Gastroesophageal sphincter (tissue), 4 donors: ENCODE measurements at regions not wholly inside any gene's neighbourhood (a gene's known extent, or its start where the extent isn't known, plus 50 kb on each side); places are given as distances from the start of the nearest gene placed in this dataset.

ENCODE experiments used
- ATAC-seq: fragments of 150-250 bp; one replicate; pipeline ENCODE4 v1.9.1; 2016; ENCODE audit warnings: mild to moderate bottlenecking, moderate library complexity
- H3K27ac ChIP-seq, 4 donors: fragments of 200-600 bp; sonication (generic) in 3 of 4; 1 replicate in 3 of 4; 2 replicates in 1 of 4; pipeline ENCODE4 v1.5.1; 2016 to 2019
- H3K27me3 ChIP-seq: fragments of 200-600 bp; sonication (generic); one replicate; pipeline ENCODE4 v1.5.1; 2019
- H3K36me3 ChIP-seq, 2 donors: fragments of 200-600 bp; sonication (generic); one replicate each; pipeline ENCODE4 v1.5.1; 2019; ENCODE audit warnings: control low read depth in 1 of 2
- H3K4me1 ChIP-seq, 3 donors: fragments of 200-600 bp; sonication (generic); 1 replicate in 2 of 3; 2 replicates in 1 of 3; pipeline ENCODE4 v1.5.1; 2016 to 2019; ENCODE audit warnings: control low read depth in 2 of 3
- H3K4me3 ChIP-seq, 2 donors: fragments of 200-600 bp; sonication (generic); one replicate each; pipeline ENCODE4 v1.5.1; 2019; ENCODE audit warnings: mild to moderate bottlenecking in 1 of 2, moderate library complexity in 1 of 2
- H3K9me3 ChIP-seq, 3 donors: fragments of 200-600 bp; sonication (generic); one replicate each; pipeline ENCODE4 v1.5.1; 2017 to 2019; ENCODE audit warnings: control low read depth in 2 of 3
- EP300 ChIP-seq: sonication (generic); formaldehyde crosslinking; IDR thresholded peaks from one replicate; pipeline ENCODE4 v1.6.1; 2017; ENCODE audit warnings: antibody characterized with exemption, mild to moderate bottlenecking
- POLR2A ChIP-seq, 2 donors: fragments of 450-650 bp; IDR thresholded peaks; one replicate each; pipeline ENCODE4 v1.6.1; 2017; ENCODE audit warnings: antibody characterized with exemption in 2 of 2, mild to moderate bottlenecking in 2 of 2, moderate library complexity in 1 of 2
- POLR2AphosphoS5 ChIP-seq: sonication (generic); formaldehyde crosslinking; IDR thresholded peaks from one replicate; pipeline ENCODE4 v1.6.1; 2017; ENCODE audit warnings: antibody characterized with exemption
- WGBS, 2 donors: methylation state at CpG; one replicate each; pipeline ENCODE4 v1.1.5; 2018; ENCODE audit warnings: low coverage in 1 of 2; 5-methylcytosine and 5-hydroxymethylcytosine counted together
- TF ChIP-seq, protein P1 (sequence below), 4 experiments: fragments of 200-600 bp in 2 of 4; fragments of 450-650 bp in 2 of 4; sonication (generic) in 1 of 4; IDR thresholded peaks; one replicate each; pipeline ENCODE4 v1.5.1; 2017 to 2019; ENCODE audit warnings: antibody characterized with exemption in 4 of 4, mild to moderate bottlenecking in 2 of 4, moderate library complexity in 2 of 4

DNA sequence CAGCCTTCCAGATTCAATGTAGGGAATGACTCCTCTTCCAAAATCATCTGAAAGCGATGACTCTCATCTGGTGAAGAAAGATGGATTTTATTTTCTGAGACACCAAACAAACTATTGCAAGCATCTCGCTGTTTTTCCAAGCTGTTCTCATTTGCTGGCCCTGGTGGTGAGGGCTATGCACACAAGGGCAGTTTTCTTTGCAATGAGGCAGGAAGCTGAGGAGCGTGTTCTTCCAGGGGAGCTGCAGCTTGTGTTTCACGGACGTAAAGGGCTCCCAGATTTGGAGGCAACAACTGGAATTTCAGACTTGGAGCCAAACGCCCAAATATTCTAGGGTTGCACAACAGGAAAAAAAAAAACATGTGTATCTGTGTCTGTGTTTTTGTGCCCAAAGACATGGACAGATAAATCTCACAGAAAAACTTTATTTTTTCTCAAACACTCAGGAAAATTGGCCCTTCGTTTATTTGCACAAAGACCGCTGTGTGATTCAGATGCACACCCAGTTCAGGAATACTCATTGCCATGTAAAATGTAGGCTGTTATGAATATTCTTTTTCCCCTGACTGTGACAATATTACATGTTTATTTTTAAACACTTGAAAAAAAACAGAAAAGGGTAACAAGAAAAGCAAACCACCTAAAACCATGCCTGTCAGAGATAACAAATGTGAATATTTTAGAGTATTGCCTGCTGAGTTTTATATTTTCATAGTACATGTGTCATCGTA lies 151.3 kb downstream of the GAS1 start:
- Histone ChIP-seq H3K27ac (peak overlapping the region in 3 of 4 donors; percentile 3 to 48 (median 41)), H3K4me1 (peaks cover 0 to 35% (median 3%) of the 10 kb centered on the region in 3 donors), H3K36me3 (no peaks in the 10 kb centered on the region), H3K9me3 (no peaks in the 10 kb centered on the region), H3K4me3 (peak overlapping the region in 1 of 2 donors; percentile 24), H3K27me3 (no peaks in the 10 kb centered on the region)
- WGBS, 2 donors: 42 to 78% methylated on average over 7 to 9 of the region's 9 CpGs
- peak; percentile 92 for ATAC-seq
- TF ChIP-seq POLR2AphosphoS5: no peak
- no peak for TF ChIP-seq EP300
- TF ChIP-seq, protein P1, sequence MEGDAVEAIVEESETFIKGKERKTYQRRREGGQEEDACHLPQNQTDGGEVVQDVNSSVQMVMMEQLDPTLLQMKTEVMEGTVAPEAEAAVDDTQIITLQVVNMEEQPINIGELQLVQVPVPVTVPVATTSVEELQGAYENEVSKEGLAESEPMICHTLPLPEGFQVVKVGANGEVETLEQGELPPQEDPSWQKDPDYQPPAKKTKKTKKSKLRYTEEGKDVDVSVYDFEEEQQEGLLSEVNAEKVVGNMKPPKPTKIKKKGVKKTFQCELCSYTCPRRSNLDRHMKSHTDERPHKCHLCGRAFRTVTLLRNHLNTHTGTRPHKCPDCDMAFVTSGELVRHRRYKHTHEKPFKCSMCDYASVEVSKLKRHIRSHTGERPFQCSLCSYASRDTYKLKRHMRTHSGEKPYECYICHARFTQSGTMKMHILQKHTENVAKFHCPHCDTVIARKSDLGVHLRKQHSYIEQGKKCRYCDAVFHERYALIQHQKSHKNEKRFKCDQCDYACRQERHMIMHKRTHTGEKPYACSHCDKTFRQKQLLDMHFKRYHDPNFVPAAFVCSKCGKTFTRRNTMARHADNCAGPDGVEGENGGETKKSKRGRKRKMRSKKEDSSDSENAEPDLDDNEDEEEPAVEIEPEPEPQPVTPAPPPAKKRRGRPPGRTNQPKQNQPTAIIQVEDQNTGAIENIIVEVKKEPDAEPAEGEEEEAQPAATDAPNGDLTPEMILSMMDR (IDR thresholded peaks at IDR 0.05): peak in 2 of 4 experiments; percentile 29 to 34
- TF ChIP-seq POLR2A (IDR thresholded peaks at IDR 0.05): no peak

- Histone ChIP-seq H3K4me3 (peak overlapping the region in 1 of 2 donors; percentile 24), H3K4me1 (peaks cover 0 to 31% (median 3%) of the 10 kb centered on the region in 3 donors), H3K27me3 (no peaks in the 10 kb centered on the region), H3K27ac (peak overlapping the region in 3 of 4 donors; percentile 48 to 75 (median 61)), H3K36me3 (no peaks in the 10 kb centered on the region), H3K9me3 (no peaks in the 10 kb centered on the region)
- 76% methylated on average over 4 of the region's 7 CpGs; no CpG with 5 or more reads in 1 of the 2 donors for WGBS, 2 donors
- ATAC-seq: no peak
- TF ChIP-seq, protein P1 (IDR thresholded peaks at IDR 0.05): no peak
- TF ChIP-seq POLR2A (IDR thresholded peaks at IDR 0.05) (no peak), POLR2AphosphoS5 (no peak), EP300 (no peak)
Measured at GRCh38 chr9:86795047-86795442, 152.3 kb downstream of the GAS1 start.

DNA sequence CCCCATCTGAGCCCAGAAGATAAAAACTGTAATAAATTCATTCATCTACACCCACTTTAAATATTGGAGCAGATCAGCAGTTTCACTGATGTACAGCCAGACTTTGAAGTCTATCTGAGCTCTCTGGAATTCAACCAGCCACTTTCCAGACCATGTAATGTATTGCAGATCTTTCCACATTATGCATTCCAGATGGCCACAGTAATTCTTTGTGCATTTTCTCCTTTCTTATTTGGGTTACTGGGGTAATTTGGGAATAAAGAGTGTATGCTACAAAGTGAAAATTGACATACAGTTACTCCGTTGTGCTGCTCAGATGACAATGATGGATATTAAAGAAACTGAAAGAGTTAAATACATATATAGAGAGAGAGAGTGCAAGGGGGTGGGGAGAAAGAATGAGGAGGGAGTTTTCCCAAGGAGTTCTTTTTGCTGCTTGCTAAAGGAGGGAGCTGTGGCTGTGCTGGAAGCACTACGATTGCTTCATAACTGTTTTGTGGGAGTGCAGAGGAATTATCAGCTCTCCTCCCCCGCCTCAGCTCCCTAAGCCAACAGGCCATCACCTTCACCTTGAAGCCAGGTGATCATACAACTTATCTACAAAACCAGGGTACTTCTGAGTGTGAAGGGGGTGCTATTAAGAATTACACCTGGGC lies 152.8 kb downstream of the GAS1 start:
- 23 to 34% methylated on average over 2 to 3 of the region's 3 CpGs for WGBS, 2 donors
- TF ChIP-seq, protein P1 (IDR thresholded peaks at IDR 0.05): no peak
- TF ChIP-seq POLR2AphosphoS5 (no peak), POLR2A (IDR thresholded peaks at IDR 0.05) (no peak), EP300 (no peak)
- H3K27me3 ChIP-seq: no peaks in the 10 kb centered on the region
- H3K9me3 ChIP-seq: no peaks in the 10 kb centered on the region
- H3K4me3 ChIP-seq: peak overlapping the region in 1 of 2 donors; percentile 24
- H3K4me1 ChIP-seq: peaks cover 0 to 31% (median 3%) of the 10 kb centered on the region in 3 donors
- H3K27ac ChIP-seq: peak overlapping the region in 3 of 4 donors; percentile 48 to 75 (median 61)
- ATAC-seq: peak; percentile 26
- no peaks in the 10 kb centered on the region for H3K36me3 ChIP-seq

DNA sequence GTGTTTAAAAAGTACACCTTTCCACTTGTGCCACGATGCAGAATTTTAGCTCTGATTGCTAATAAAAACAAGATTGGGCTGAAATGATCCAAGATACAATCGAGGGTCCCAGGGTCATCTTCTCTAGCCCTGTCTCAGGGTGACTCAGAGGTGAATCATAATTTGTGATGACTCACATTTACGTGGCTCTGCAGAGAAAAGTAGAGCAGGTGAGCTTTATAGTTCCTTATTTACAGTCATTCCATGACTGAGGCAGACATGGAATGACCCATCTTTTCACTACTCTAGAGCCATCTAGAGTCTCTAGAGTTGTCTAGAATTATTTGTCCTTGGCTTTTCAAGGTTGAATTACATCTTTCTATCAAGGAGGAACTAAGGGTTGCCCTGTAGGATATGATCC lies 155.2 kb downstream of the GAS1 start:
- Histone ChIP-seq H3K27me3 (no peaks in the 10 kb centered on the region), H3K36me3 (no peaks in the 10 kb centered on the region), H3K27ac (no peak overlapping the region), H3K4me3 (no peak overlapping the region), H3K4me1 (peaks cover 0 to 31% (median 3%) of the 10 kb centered on the region in 3 donors), H3K9me3 (no peaks in the 10 kb centered on the region)
- no peak for ATAC-seq
- TF ChIP-seq, protein P1 (IDR thresholded peaks at IDR 0.05): no peak
- TF ChIP-seq POLR2AphosphoS5: no peak
- TF ChIP-seq POLR2A (IDR thresholded peaks at IDR 0.05): no peak
- no peak for TF ChIP-seq EP300
- 71 to 77% methylated on average over 3 of the region's 3 CpGs for WGBS, 2 donors
